MCF 10A (cell line): ENCODE measurements at regions not wholly inside any gene's neighbourhood (a gene's known extent, or its start where the extent isn't known, plus 50 kb on each side); places are given as distances from the start of the nearest gene placed in this dataset.
"Not testable (repeated sequence)": the region's sequence is repeated elsewhere in the genome, so short reads cannot be mapped to it uniquely, and the experiment has no call there.

ENCODE experiments used
- BruUV-seq: library from RNA; stranded (reverse); fragments of 400-500 nt; replicated peaks from 2 replicates; lab custom pipeline; 2021; lab: Mats Ljungman, UMichigan
- CTCF ChIA-PET: fragments of 300-600 bp; sonication (Branson Sonifier 250); formaldehyde crosslinking; extraction: SDS; loops from one replicate; lab custom pipeline; 2021; ENCODE audit warnings: antibody characterized with exemption, inconsistent platforms; lab: Yijun Ruan, JAX
- POLR2A ChIA-PET: fragments of 300-600, 350-650 bp; sonication (Branson Sonifier 250); formaldehyde crosslinking; extraction: SDS; loops from one replicate; lab custom pipeline; 2020; ENCODE audit warnings: antibody characterized with exemption, inconsistent platforms; lab: Yijun Ruan, JAX
- DNase-seq: peaks from one replicate; pipeline ENCODE4 v3.0.0-alpha.2; 2018; ENCODE audit not compliant: unreplicated experiment
- H3K27ac Mint-ChIP-seq: one replicate; pipeline ENCODE4 v1.8.0; 2022; ENCODE audit warnings: mild to moderate bottlenecking, low read depth, mixed read lengths; ENCODE audit not compliant: unreplicated experiment
- H3K27me3 Mint-ChIP-seq: one replicate; pipeline ENCODE4 v1.8.0; 2022; ENCODE audit warnings: mixed read lengths; ENCODE audit not compliant: insufficient read depth, unreplicated experiment
- H3K36me3 Mint-ChIP-seq: one replicate; pipeline ENCODE4 v1.8.0; 2022; ENCODE audit warnings: mild to moderate bottlenecking, moderate library complexity, mixed read lengths; ENCODE audit not compliant: insufficient read depth, unreplicated experiment
- H3K4me1 Mint-ChIP-seq: one replicate; pipeline ENCODE4 v1.8.0; 2022; ENCODE audit warnings: mixed read lengths; ENCODE audit not compliant: insufficient read depth, unreplicated experiment
- H3K4me3 Mint-ChIP-seq: one replicate; pipeline ENCODE4 v1.8.0; 2022; ENCODE audit warnings: mild to moderate bottlenecking, moderate library complexity, mixed read lengths; ENCODE audit not compliant: unreplicated experiment
- H3K9me3 Mint-ChIP-seq: one replicate; pipeline ENCODE4 v1.8.0; 2022; ENCODE audit warnings: mixed read lengths; ENCODE audit not compliant: unreplicated experiment
- CTCF ChIP-seq: fragments of 200-600 bp; IDR thresholded peaks from one replicate; pipeline ENCODE4 v1.8.0; 2022; ENCODE audit warnings: antibody characterized with exemption, mild to moderate bottlenecking; ENCODE audit not compliant: unreplicated experiment
- intact Hi-C: fragments of 100-400 bp; cut with micrococcal nuclease; formaldehyde crosslinking; loops from 2 replicates; pipeline ENCODE4 v1.14.1; 2022

- no TSS peak for BruUV-seq
- intact Hi-C loops = no loop called here
These were observed 866.3 kb upstream of the GBE1 start for GRCh38 chr3:82627733-82628132.

DNA sequence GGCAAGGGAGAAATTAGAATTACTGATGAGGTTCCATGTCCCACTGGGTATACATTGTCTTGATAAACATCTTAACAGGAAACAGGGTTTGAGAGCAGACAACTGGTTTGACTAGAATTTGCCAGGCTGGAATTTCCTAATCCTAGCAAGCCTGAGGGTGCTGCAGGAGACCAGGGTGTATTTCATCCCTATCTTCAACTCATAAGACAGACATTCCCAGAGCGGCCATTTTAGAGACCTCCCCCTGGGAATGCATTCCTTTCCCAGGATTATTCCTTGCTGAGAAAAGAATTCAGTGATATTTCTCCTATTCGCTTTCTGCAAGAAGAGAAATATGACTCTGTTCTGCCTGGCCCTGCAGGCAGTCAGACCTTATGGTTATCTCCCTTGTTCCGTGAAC lies 859.3 kb upstream of the GBE1 start:
- H3K9me3 Mint-ChIP-seq, H3K4me1 Mint-ChIP-seq, CTCF ChIA-PET, DNase-seq, H3K4me3 Mint-ChIP-seq, BruUV-seq, H3K36me3 Mint-ChIP-seq, intact Hi-C loops, H3K27ac Mint-ChIP-seq, H3K27me3 Mint-ChIP-seq, POLR2A ChIA-PET: not testable (repeated sequence)

More at GRCh38 chr3:82627733-82628132, 866.3 kb upstream of the GBE1 start:
- TF ChIP-seq CTCF = no peak
- ChIA-PET CTCF (interaction anchor here (0.7 kb wide), 1 partner anchor 9 kb away, joined by 3 read pairs; no protein-coding TSS in a partner anchor), POLR2A (interaction anchor here (0.6 kb wide), 1 partner anchor 1025 kb away, joined by 5 read pairs; no protein-coding TSS in a partner anchor)
- H3K27me3 Mint-ChIP-seq = no peaks in the 10 kb centered on the region
- no peak for DNase-seq
- H3K4me3 Mint-ChIP-seq = no peak overlapping the region
- H3K9me3 Mint-ChIP-seq = no peaks in the 10 kb centered on the region
- H3K27ac Mint-ChIP-seq = no peak overlapping the region
- no peaks in the 10 kb centered on the region for H3K4me1 Mint-ChIP-seq
- H3K36me3 Mint-ChIP-seq = peaks cover 5% of the 10 kb centered on the region

DNA sequence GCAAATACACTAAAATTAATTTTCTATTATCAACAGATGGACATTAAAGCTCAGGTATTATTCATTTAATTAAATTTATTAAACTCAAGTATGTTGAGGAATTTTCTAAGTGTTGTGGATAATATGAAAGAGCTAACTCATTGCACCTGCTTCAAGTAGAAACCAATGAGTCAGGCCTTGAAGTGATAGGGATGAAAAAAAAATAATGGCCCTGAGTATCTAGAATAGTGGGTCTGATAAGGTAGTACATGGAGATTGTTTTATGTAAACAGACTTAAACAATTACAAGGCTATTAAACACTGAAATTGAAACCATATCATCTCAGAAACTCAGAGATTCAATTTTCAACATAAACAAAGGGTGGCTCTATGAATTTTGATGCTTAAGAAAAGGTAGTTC lies 857.1 kb upstream of the GBE1 start:
- Mint-ChIP-seq H3K4me1 (no peaks in the 10 kb centered on the region), H3K36me3 (peaks cover 1% of the 10 kb centered on the region), H3K9me3 (peaks cover 16% of the 10 kb centered on the region), H3K27ac (no peak overlapping the region), H3K4me3 (no peak overlapping the region), H3K27me3 (no peaks in the 10 kb centered on the region)
- DNase-seq = no peak
- POLR2A ChIA-PET = interaction anchor here (0.6 kb wide), 1 partner anchor 37 kb away, joined by 4 read pairs; no protein-coding TSS in a partner anchor
- BruUV-seq = no TSS peak
- TF ChIP-seq CTCF = no peak
- intact Hi-C loops = no loop called here
- CTCF ChIA-PET = interaction anchor here (0.6 to 1.1 kb wide), 2 partner anchors 15 to 708 kb away, joined by 3 read pairs; no protein-coding TSS in a partner anchor

DNA sequence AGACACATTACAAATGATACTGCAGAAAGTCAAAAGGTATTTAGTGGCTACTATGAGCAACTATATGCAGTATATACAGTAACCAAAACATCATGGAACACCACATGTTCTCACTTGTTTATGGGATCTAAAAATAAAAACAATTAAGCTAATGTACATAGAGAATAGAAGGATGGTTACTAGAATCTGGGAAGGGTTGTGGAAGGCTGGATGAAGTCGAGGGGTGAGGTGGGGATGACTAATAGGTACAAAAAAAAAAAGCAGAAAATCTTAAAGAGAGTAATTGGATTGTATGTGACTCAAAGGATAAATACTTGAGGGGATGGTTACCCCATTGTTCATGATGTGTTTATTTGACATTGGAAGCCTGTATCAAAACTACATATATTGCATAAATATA lies 848.8 kb upstream of the GBE1 start:
- no TSS peak for BruUV-seq
- Mint-ChIP-seq H3K27ac (no peak overlapping the region), H3K4me3 (no peak overlapping the region), H3K36me3 (no peaks in the 10 kb centered on the region), H3K9me3 (peaks cover 27% of the 10 kb centered on the region), H3K4me1 (no peaks in the 10 kb centered on the region), H3K27me3 (no peaks in the 10 kb centered on the region)
- no peak for TF ChIP-seq CTCF
- CTCF ChIA-PET = interaction anchor here (0.7 kb wide), 1 partner anchor 118 kb away, joined by 3 read pairs; no protein-coding TSS in a partner anchor
- intact Hi-C loops = no loop called here
- DNase-seq = peak; percentile 12
- POLR2A ChIA-PET = no interaction called here
